MG63 (cell line): ENCODE measurements at regions not wholly inside any gene's neighbourhood (a gene's known extent, or its start where the extent isn't known, plus 50 kb on each side); places are given as distances from the start of the nearest gene placed in this dataset.

ENCODE experiments used
- DNase-seq: peaks from one replicate; pipeline ENCODE4 v3.0.0-alpha.2; 2020
- H3K27me3 ChIP-seq: fragments of 250-450 bp; sonication (Bioruptor Pico); 2 replicates; pipeline ENCODE4 v1.5.1; 2020; ENCODE audit warnings: mild to moderate bottlenecking, moderate library complexity
- H3K36me3 ChIP-seq: fragments of 250-450 bp; sonication (Bioruptor Pico); 2 replicates; pipeline ENCODE4 v1.5.1; 2020; ENCODE audit warnings: mild to moderate bottlenecking, moderate library complexity
- H3K4me3 ChIP-seq: fragments of 250-450 bp; sonication (Bioruptor Pico); 2 replicates; pipeline ENCODE4 v1.5.1; 2020; ENCODE audit warnings: mild to moderate bottlenecking, moderate library complexity
- H3K9me3 ChIP-seq: fragments of 250-450 bp; sonication (Bioruptor Pico); 2 replicates; pipeline ENCODE4 v1.5.1; 2020; ENCODE audit warnings: mild to moderate bottlenecking, moderate library complexity

DNA sequence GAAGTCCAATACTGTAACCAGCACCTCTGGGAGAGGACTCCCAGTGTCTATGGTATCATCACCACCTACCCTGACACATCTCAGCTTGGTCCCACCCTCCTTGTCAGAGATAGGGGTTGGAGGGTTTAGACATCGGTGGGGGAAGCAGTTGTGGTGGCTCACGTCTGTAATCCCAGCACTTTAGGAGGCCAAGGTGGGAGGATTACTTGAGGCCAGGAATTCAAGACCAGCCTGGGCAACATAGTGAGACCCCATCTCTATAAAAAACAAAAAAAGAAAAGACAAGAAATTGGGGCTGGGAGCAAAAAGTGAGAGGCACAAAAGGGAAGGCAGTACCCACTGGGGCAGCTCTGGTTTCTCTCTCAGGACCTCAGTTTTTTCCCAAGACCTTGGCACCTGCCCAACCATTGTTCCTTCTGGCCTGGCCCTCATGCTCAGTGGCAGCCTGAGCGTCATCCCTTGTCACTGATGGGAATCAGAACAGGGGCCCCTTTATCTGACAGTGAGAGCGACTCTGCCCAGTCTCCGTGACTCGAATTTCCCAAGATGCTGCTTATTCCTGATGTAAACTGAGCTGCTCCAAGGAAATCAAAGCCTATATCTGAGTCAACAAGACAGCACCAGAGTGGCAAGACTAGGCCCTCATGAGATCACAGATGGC lies 80.5 kb upstream of the HSPA9 start:
- no peaks in the 10 kb centered on the region for H3K36me3 ChIP-seq
- DNase-seq, result no peak
- no peak overlapping the region for H3K4me3 ChIP-seq
- no peaks in the 10 kb centered on the region for H3K27me3 ChIP-seq
- H3K9me3 ChIP-seq, result no peaks in the 10 kb centered on the region

- DNase-seq, result peak; percentile 20
- H3K4me3 ChIP-seq, result no peak overlapping the region
- no peaks in the 10 kb centered on the region for H3K9me3 ChIP-seq
- no peaks in the 10 kb centered on the region for H3K36me3 ChIP-seq
- no peaks in the 10 kb centered on the region for H3K27me3 ChIP-seq
These were observed 79.2 kb upstream of the HSPA9 start for GRCh38 chr5:138654281-138654867.

GRCh38 chr5:138653502-138653901 lies 78.3 kb upstream of the HSPA9 start:
- Histone ChIP-seq H3K27me3 (no peaks in the 10 kb centered on the region), H3K4me3 (no peak overlapping the region), H3K9me3 (no peaks in the 10 kb centered on the region), H3K36me3 (no peaks in the 10 kb centered on the region)
- peak; percentile 31 for DNase-seq

DNA sequence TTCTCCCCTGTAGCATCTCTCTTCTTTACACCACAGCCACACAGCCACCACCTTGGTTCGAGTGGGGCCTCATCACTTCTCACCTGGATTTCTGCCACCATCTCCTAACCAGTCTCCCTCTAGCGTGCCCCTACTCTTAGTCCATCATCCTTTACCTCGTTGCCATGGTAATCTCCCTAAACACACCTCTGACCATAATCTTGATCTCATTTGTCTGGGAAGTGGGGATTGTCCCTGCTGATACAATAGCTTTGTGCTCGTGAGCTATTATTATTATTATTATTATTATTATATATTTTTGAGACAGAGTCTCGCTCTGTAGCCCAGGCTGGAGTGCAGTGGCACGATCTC lies 76.5 kb upstream of the HSPA9 start:
- no peaks in the 10 kb centered on the region for H3K27me3 ChIP-seq
- no peaks in the 10 kb centered on the region for H3K9me3 ChIP-seq
- H3K36me3 ChIP-seq, result no peaks in the 10 kb centered on the region
- DNase-seq, result no peak
- H3K4me3 ChIP-seq, result no peak overlapping the region

- Histone ChIP-seq H3K9me3 (no peaks in the 10 kb centered on the region), H3K4me3 (no peak overlapping the region), H3K27me3 (no peaks in the 10 kb centered on the region), H3K36me3 (no peaks in the 10 kb centered on the region)
- DNase-seq, result no peak
These were observed 76.0 kb upstream of the HSPA9 start for GRCh38 chr5:138651058-138651766.

DNA sequence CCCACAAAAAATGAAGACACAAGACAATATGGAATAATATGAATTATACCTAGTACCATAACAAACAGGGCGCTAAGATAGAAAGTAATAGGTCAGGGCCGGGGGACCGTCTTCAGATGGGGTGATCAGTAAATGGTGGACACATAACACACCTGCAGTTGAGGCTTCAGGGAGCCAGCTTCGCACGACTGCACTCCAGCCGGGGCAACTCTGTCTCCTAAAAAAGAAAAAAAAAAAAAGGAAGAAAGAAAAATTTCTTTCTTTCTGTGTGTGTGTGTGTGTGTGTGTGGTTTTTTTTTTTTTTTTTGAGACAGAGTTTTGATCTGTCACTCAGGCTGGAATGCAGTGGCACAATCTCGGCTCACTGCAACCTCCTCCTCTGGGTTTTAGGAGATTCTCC lies 75.0 kb upstream of the HSPA9 start:
- H3K9me3 ChIP-seq, result no peaks in the 10 kb centered on the region
- H3K4me3 ChIP-seq, result no peak overlapping the region
- H3K36me3 ChIP-seq, result no peaks in the 10 kb centered on the region
- H3K27me3 ChIP-seq, result no peaks in the 10 kb centered on the region
- no peak for DNase-seq

GRCh38 chr5:138649775-138650174 lies 74.6 kb upstream of the HSPA9 start:
- no peak overlapping the region for H3K4me3 ChIP-seq
- no peak for DNase-seq
- H3K27me3 ChIP-seq, result no peaks in the 10 kb centered on the region
- no peaks in the 10 kb centered on the region for H3K36me3 ChIP-seq
- no peaks in the 10 kb centered on the region for H3K9me3 ChIP-seq

- no peaks in the 10 kb centered on the region for H3K9me3 ChIP-seq
- H3K36me3 ChIP-seq, result no peaks in the 10 kb centered on the region
- no peak for DNase-seq
- H3K27me3 ChIP-seq, result no peaks in the 10 kb centered on the region
- no peak overlapping the region for H3K4me3 ChIP-seq
These were observed 74.1 kb upstream of the HSPA9 start for GRCh38 chr5:138649316-138649720.

DNA sequence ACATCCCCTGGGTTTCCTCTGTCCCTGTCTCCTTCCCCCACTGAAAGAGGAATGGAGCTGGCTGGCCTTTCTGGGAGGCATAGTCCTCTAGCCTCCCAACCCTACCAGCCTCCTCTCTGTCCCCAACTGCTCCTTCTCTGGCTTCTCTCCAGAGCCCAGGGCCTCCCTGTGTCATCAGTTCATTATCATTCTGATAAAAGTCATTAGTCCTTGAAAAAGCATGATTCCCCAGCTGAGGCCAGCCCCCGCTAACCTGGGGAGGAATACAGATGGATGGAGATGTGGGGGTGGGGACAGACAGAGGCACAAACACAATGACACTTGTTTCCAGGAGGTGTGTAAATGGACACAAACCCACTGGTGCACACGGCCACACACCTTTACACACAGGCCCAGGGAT lies 73.6 kb upstream of the HSPA9 start:
- DNase-seq, result no peak

GRCh38 chr5:138647794-138648410 lies 72.7 kb upstream of the HSPA9 start:
- Histone ChIP-seq H3K36me3 (no peaks in the 10 kb centered on the region), H3K9me3 (no peaks in the 10 kb centered on the region), H3K4me3 (no peak overlapping the region), H3K27me3 (no peaks in the 10 kb centered on the region)
- no peak for DNase-seq

More for the DNA sequence above, 73.6 kb upstream of the HSPA9 start:
- H3K36me3 ChIP-seq, result no peaks in the 10 kb centered on the region
- H3K27me3 ChIP-seq, result no peaks in the 10 kb centered on the region
- no peak overlapping the region for H3K4me3 ChIP-seq
- H3K9me3 ChIP-seq, result no peaks in the 10 kb centered on the region

- H3K4me3 ChIP-seq, result no peak overlapping the region
- no peaks in the 10 kb centered on the region for H3K27me3 ChIP-seq
- no peak for DNase-seq
- H3K9me3 ChIP-seq, result no peaks in the 10 kb centered on the region
- H3K36me3 ChIP-seq, result no peaks in the 10 kb centered on the region
These were observed 72.1 kb upstream of the HSPA9 start for GRCh38 chr5:138647261-138647788.

DNA sequence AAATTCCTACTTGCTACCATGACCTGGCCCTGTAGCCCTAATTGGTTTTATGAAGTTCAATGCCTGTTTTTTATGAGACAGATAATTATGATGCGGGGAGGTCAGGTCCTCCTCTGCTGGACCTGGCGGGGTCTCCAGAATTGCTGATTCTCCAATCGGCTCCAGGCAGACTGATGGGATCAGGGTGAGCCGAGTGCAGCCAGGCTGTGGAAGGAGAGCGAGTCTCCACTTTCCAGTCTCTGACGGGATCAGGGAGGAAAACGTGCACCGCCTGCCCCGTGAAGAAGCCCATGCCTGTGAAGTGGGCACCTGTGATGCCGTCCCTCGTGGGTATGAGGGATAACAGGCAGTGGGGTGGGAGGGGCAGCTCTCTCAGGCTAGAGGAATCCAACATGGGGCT lies 71.5 kb upstream of the HSPA9 start:
- no peak for DNase-seq
- no peak overlapping the region for H3K4me3 ChIP-seq
- no peaks in the 10 kb centered on the region for H3K27me3 ChIP-seq
- H3K36me3 ChIP-seq, result no peaks in the 10 kb centered on the region
- H3K9me3 ChIP-seq, result no peaks in the 10 kb centered on the region

DNA sequence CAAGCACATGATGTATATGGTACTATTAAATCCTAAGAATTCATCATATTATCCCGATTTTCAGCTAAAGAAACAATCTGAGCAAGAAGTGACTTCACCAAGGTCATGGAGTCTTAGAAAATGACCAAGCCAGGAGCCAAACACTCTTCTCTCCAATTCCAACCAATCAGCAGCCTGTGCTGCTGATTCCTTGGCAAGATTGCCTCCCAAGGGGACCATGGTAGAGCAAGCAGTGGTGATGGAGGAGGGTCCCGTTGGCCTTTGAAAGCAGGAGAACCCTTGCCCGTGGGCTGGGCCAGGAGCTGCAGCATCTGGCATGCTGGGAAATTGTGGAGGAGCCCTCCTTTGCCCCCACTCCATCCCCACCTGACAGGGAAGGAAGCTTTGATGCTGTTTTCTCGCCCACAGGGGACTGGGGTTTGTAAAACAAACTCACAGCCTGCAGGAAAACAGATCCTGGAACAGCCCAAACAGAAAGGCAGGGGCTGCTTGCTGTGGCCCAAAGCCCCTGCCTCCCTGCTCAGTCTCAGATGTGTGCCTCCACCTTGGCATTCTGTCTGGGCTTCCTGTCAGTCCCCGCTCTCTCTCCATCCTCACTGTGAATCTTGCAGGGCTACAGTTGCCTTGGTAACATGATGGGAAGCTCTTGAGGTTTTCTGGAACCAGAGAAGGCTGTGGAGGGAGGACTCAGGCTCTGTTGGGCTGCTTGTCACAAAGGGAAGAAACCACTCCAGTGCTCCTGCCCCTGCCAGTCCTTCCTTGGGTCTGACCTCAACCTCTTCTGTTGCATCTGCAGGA lies 70.8 kb upstream of the HSPA9 start:
- no peak overlapping the region for H3K4me3 ChIP-seq
- no peak for DNase-seq
- no peaks in the 10 kb centered on the region for H3K9me3 ChIP-seq
- H3K36me3 ChIP-seq, result no peaks in the 10 kb centered on the region
- H3K27me3 ChIP-seq, result no peaks in the 10 kb centered on the region

GRCh38 chr5:138643040-138643791 lies 68.0 kb upstream of the HSPA9 start:
- Histone ChIP-seq H3K4me3 (no peak overlapping the region), H3K36me3 (no peaks in the 10 kb centered on the region), H3K9me3 (no peaks in the 10 kb centered on the region), H3K27me3 (no peaks in the 10 kb centered on the region)
- no peak for DNase-seq

- Histone ChIP-seq H3K9me3 (no peaks in the 10 kb centered on the region), H3K4me3 (no peak overlapping the region), H3K36me3 (no peaks in the 10 kb centered on the region), H3K27me3 (no peaks in the 10 kb centered on the region)
- DNase-seq, result peak; percentile 65
These were observed 66.5 kb upstream of the HSPA9 start for GRCh38 chr5:138641547-138642298.
